Cardiac fibroblast (primary cell): ENCODE measurements at regions not wholly inside any gene's neighbourhood (a gene's known extent, or its start where the extent isn't known, plus 50 kb on each side); places are given as distances from the start of the nearest gene placed in this dataset.
A peak's percentile ranks its signal among the peaks of the same experiment; 100 is the strongest.

Experiments
- DNase-seq, 2 donors: peaks; one replicate each; pipeline versions ENCODE4 v3.0.0 to v3.0.0-alpha.2; 2010; ENCODE audit warnings: low read depth in 2 of 2
- H3K4me3 ChIP-seq, 2 donors: replicated peaks in 1 of 2; 1 replicate in 1 of 2; 2 replicates in 1 of 2; pipeline ENCODE4 v1.5.1; 2011; ENCODE audit warnings: low read depth in 2 of 2, low read length in 2 of 2, mild to moderate bottlenecking in 2 of 2, moderate library complexity in 1 of 2
- CTCF ChIP-seq: IDR thresholded peaks from one replicate; pipeline ENCODE4 v1.5.1; 2011; ENCODE audit warnings: low read depth, mild to moderate bottlenecking, low read length, inconsistent platforms

- no peak for DNase-seq
- H3K4me3 ChIP-seq, result no peak overlapping the region
- no peak for TF ChIP-seq CTCF
Observed at GRCh38 chr18:70413455-70413854, 124.6 kb downstream of the SOCS6 start.

- TF ChIP-seq CTCF, result no peak
- no peak overlapping the region for H3K4me3 ChIP-seq
- DNase-seq, result peak in 1 of 2 donors; percentile 54
Observed at GRCh38 chr18:70411876-70412435, 123.1 kb downstream of the SOCS6 start.

- TF ChIP-seq CTCF, result no peak
Observed at GRCh38 chr18:70411307-70411706, 122.5 kb downstream of the SOCS6 start.

GRCh38 chr18:70405052-70405451 is 116.2 kb downstream of the SOCS6 start:
- H3K4me3 ChIP-seq, result no peak overlapping the region
- no peak for TF ChIP-seq CTCF
- no peak for DNase-seq

More at GRCh38 chr18:70411307-70411706, 122.5 kb downstream of the SOCS6 start:
- no peak for DNase-seq
- H3K4me3 ChIP-seq, result no peak overlapping the region

GRCh38 chr18:70400476-70400875 is 111.6 kb downstream of the SOCS6 start:
- H3K4me3 ChIP-seq, result no peak overlapping the region
- TF ChIP-seq CTCF, result no peak
- no peak for DNase-seq

- TF ChIP-seq CTCF, result no peak
- no peak for DNase-seq
- no peak overlapping the region for H3K4me3 ChIP-seq
Observed at GRCh38 chr18:70398076-70398475, 109.2 kb downstream of the SOCS6 start.
